ENCODE measurements at regions not wholly inside any gene's neighbourhood (a gene's known extent, or its start where the extent isn't known, plus 50 kb on each side); places are given as distances from the start of the nearest gene placed in this dataset.

DNA sequence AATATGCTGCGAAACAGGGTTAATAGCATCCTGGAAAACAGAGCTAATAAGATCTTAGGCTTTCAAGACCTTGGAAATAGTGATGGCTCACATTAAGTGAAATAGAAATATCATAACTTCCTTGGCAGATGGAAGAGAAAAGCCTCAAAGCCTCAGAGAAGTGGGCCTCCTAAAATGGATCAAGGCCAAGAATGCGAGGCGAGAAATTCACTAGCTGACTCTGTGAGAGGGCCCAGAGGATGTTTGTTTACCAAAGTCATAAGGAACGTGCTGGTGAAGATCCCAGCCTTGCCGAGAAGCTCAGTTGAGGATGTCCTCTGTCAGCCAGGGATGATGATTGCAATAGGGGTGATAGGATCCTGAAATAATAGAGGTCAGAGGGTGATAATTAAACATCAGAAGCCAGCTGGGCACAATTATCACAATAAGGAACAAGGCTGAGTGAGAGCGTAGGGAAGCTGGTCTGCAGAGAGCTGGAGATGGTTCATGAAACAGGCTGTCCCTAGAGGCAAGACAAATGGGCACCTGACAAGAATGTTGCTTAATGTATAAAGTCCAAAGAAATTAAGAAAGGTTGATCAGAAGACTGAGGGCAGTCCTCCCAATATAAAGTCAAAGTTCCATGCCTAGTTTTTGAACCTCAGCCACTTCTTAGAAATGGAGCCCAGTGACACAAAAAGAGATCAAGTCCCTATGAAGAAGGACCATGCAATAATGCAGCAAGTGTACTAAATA, 101.7 kb upstream of the COG2 start:
- Histone ChIP-seq H2BK12ac (ENCODE audit: low read length in 2 of 2) (no peak overlapping the region), H3K4me1 (ENCODE audit: control insufficient read depth, insufficient read depth, low read depth, low read length) (peaks cover 5% of the 10 kb centered on the region)

DNA sequence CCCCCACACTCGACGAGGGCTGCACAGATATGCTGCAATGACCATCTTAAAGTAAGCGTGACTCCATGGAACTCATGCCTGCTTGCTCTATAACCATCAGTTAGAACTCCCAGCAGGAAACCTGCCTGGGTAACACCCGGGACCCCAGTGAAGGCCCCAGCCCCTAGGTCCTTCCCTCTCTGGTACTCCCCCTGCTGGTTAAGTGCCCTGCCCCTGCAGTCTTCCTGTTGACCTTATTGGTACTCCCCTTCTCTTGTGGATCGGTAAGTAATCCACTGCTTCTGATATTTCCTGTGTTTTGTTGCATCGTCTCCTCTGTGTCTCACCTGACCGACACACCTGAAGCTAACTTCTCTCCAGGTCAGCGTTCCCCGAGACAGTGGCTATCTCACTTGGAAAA, 104.8 kb upstream of the COG2 start:
- Histone ChIP-seq H3K14ac (ENCODE audit: low read length in 2 of 2) (no peak overlapping the region), H3K4me3 (ENCODE audit: insufficient read depth in 1 of 2, low read depth in 1 of 2, low read length in 2 of 2) (no peak overlapping the region), H2BK120ac (ENCODE audit: low read depth, low read length) (no peak overlapping the region), H3K36me3 (ENCODE audit: control insufficient read depth in 1 of 2, insufficient read depth in 2 of 2, low read depth in 1 of 2, low read length in 2 of 2) (no peaks in the 10 kb centered on the region), H3K4me1 (ENCODE audit: control insufficient read depth, insufficient read depth, low read depth, low read length) (peaks cover 1% of the 10 kb centered on the region), H3K18ac (ENCODE audit: low read depth in 1 of 2, low read length in 2 of 2) (no peak overlapping the region), H3K27ac (ENCODE audit: low read length, poor library complexity, severe bottlenecking) (no peak overlapping the region), H3K4me2 (ENCODE audit: low read length, poor library complexity, severe bottlenecking) (no peak overlapping the region), H2AK5ac (ENCODE audit: low read length, severe bottlenecking) (no peak overlapping the region), H4K8ac (ENCODE audit: low read length) (no peak overlapping the region), H2BK5ac (ENCODE audit: low read depth, low read length, poor library complexity, severe bottlenecking) (no peak overlapping the region), H2BK15ac (ENCODE audit: low read depth, poor library complexity, severe bottlenecking) (no peak overlapping the region), H2BK12ac (ENCODE audit: low read length in 2 of 2) (no peak overlapping the region), H3K9ac (ENCODE audit: low read length) (no peak overlapping the region), H3K9me3 (ENCODE audit: control insufficient read depth, low read length) (peaks cover 44% of the 10 kb centered on the region), H4K91ac (ENCODE audit: low read length) (no peak overlapping the region), H3K79me1 (replicated peaks; ENCODE audit: low read length, poor library complexity, severe bottlenecking) (no peaks in the 10 kb centered on the region), H2AFZ (ENCODE audit: low read depth, low read length) (no peak overlapping the region), H3K27me3 (ENCODE audit: control insufficient read depth in 1 of 2, insufficient read depth in 1 of 2, low read length in 2 of 2) (peaks cover 6 to 13% of the 10 kb centered on the region in 2 experiments), H3K4ac (ENCODE audit: low read depth in 1 of 2, low read length in 2 of 2) (no peak overlapping the region), H3K23ac (ENCODE audit: low read length in 2 of 2) (no peak overlapping the region)
- 81% methylated on average over 9 of the region's 9 CpGs for WGBS
- DNase-seq = no peak

More for the DNA sequence above, 101.7 kb upstream of the COG2 start:
- no peak overlapping the region for H4K91ac ChIP-seq (ENCODE audit: low read length)
- no peak overlapping the region for H2BK5ac ChIP-seq (ENCODE audit: low read depth, low read length, poor library complexity, severe bottlenecking)
- no peak overlapping the region for H3K18ac ChIP-seq (ENCODE audit: low read depth in 1 of 2, low read length in 2 of 2)
- no peak overlapping the region for H2AFZ ChIP-seq (ENCODE audit: low read depth, low read length)
- no peak overlapping the region for H4K8ac ChIP-seq (ENCODE audit: low read length)
- H3K4me3 ChIP-seq (ENCODE audit: insufficient read depth in 1 of 2, low read depth in 1 of 2, low read length in 2 of 2) = no peak overlapping the region
- no peak overlapping the region for H3K23ac ChIP-seq (ENCODE audit: low read length in 2 of 2)
- peaks cover 10 to 18% of the 10 kb centered on the region in 2 experiments for H3K27me3 ChIP-seq (ENCODE audit: control insufficient read depth in 1 of 2, insufficient read depth in 1 of 2, low read length in 2 of 2)
- H3K79me1 ChIP-seq (replicated peaks; ENCODE audit: low read length, poor library complexity, severe bottlenecking) = no peaks in the 10 kb centered on the region
- no peak overlapping the region for H2BK120ac ChIP-seq (ENCODE audit: low read depth, low read length)
- H2BK15ac ChIP-seq (ENCODE audit: low read depth, poor library complexity, severe bottlenecking) = no peak overlapping the region
- no peak overlapping the region for H2AK5ac ChIP-seq (ENCODE audit: low read length, severe bottlenecking)
- no peak overlapping the region for H3K27ac ChIP-seq (ENCODE audit: low read length, poor library complexity, severe bottlenecking)
- peaks cover 24% of the 10 kb centered on the region for H3K9me3 ChIP-seq (ENCODE audit: control insufficient read depth, low read length)
- no peak overlapping the region for H3K4me2 ChIP-seq (ENCODE audit: low read length, poor library complexity, severe bottlenecking)
- no peak for DNase-seq
- no peaks in the 10 kb centered on the region for H3K36me3 ChIP-seq (ENCODE audit: control insufficient read depth in 1 of 2, insufficient read depth in 2 of 2, low read depth in 1 of 2, low read length in 2 of 2)
- 81% methylated on average over 6 of the region's 6 CpGs for WGBS
- H3K9ac ChIP-seq (ENCODE audit: low read length) = no peak overlapping the region
- H3K14ac ChIP-seq (ENCODE audit: low read length in 2 of 2) = no peak overlapping the region
- no peak overlapping the region for H3K4ac ChIP-seq (ENCODE audit: low read depth in 1 of 2, low read length in 2 of 2)

DNA sequence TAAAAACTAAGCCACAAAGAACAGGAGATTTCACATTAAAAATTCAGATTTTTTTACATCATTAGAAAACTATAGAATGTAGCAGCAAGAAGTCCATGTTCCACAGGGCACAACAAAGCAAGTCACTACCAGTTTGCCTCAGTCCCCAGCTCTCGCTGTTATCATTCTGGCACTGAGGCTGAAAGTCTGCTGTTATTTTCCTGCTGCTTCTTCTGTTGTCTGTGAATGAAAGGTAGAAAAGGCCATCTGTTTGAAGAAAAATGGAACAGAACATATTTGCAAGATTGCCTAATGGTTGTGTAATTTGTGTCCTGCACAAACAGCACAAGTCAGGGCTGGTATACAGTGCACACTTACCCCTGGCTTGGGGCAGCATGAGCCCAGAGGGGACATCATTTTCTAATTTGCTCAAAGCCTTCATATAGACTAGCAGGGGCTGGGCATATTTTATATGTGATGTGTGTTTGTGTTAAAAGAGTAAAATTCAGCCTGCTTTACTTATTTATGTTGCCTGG, 105.6 kb upstream of the COG2 start:
- Histone ChIP-seq H3K9ac (ENCODE audit: low read length) (no peak overlapping the region), H4K8ac (ENCODE audit: low read length) (no peak overlapping the region), H3K23ac (ENCODE audit: low read length in 2 of 2) (no peak overlapping the region), H2AK5ac (ENCODE audit: low read length, severe bottlenecking) (no peak overlapping the region), H3K18ac (ENCODE audit: low read depth in 1 of 2, low read length in 2 of 2) (no peak overlapping the region), H2BK15ac (ENCODE audit: low read depth, poor library complexity, severe bottlenecking) (no peak overlapping the region), H3K9me3 (ENCODE audit: control insufficient read depth, low read length) (peaks cover 46% of the 10 kb centered on the region), H4K91ac (ENCODE audit: low read length) (no peak overlapping the region), H2BK12ac (ENCODE audit: low read length in 2 of 2) (no peak overlapping the region), H3K4ac (ENCODE audit: low read depth in 1 of 2, low read length in 2 of 2) (no peak overlapping the region), H3K14ac (ENCODE audit: low read length in 2 of 2) (no peak overlapping the region), H3K27me3 (ENCODE audit: control insufficient read depth in 1 of 2, insufficient read depth in 1 of 2, low read length in 2 of 2) (peaks cover 6 to 13% of the 10 kb centered on the region in 2 experiments), H2AFZ (ENCODE audit: low read depth, low read length) (no peak overlapping the region), H3K27ac (ENCODE audit: low read length, poor library complexity, severe bottlenecking) (no peak overlapping the region), H3K36me3 (ENCODE audit: control insufficient read depth in 1 of 2, insufficient read depth in 2 of 2, low read depth in 1 of 2, low read length in 2 of 2) (no peaks in the 10 kb centered on the region), H3K4me3 (ENCODE audit: insufficient read depth in 1 of 2, low read depth in 1 of 2, low read length in 2 of 2) (no peak overlapping the region), H3K79me1 (replicated peaks; ENCODE audit: low read length, poor library complexity, severe bottlenecking) (no peaks in the 10 kb centered on the region), H2BK120ac (ENCODE audit: low read depth, low read length) (no peak overlapping the region), H3K4me2 (ENCODE audit: low read length, poor library complexity, severe bottlenecking) (no peak overlapping the region), H3K4me1 (ENCODE audit: control insufficient read depth, insufficient read depth, low read depth, low read length) (no peaks in the 10 kb centered on the region), H2BK5ac (ENCODE audit: low read depth, low read length, poor library complexity, severe bottlenecking) (no peak overlapping the region)
- DNase-seq = no peak
- 94% methylated on average over 1 of the region's 1 CpG for whole genome bisulfite sequencing

DNA sequence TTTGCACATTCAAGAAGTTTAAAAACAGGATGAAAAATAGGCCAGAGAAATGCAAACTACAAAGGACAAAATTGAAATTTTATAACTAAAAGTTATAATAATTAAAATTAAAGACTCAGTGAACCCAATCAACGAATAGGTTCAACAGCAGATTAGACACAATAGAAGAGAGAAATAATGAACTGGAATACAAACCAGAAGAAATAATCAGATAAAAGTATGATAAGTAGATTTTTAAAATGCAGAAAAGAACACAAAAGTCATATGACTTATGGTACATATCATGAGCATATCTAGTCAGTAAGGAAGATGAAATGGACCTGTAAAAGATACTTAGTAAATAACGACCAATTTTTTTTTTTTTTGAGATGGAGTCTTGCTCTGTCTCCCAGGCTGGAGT, 108.1 kb upstream of the COG2 start:
- WGBS = 57% methylated on average over 1 of the region's 2 CpGs
- Histone ChIP-seq H2BK5ac (ENCODE audit: low read depth, low read length, poor library complexity, severe bottlenecking) (no peak overlapping the region), H4K8ac (ENCODE audit: low read length) (no peak overlapping the region), H3K4me1 (ENCODE audit: control insufficient read depth, insufficient read depth, low read depth, low read length) (no peaks in the 10 kb centered on the region), H3K18ac (ENCODE audit: low read depth in 1 of 2, low read length in 2 of 2) (no peak overlapping the region), H2BK120ac (ENCODE audit: low read depth, low read length) (no peak overlapping the region), H3K79me1 (replicated peaks; ENCODE audit: low read length, poor library complexity, severe bottlenecking) (no peaks in the 10 kb centered on the region), H4K91ac (ENCODE audit: low read length) (no peak overlapping the region), H2BK15ac (ENCODE audit: low read depth, poor library complexity, severe bottlenecking) (no peak overlapping the region), H3K4me3 (ENCODE audit: insufficient read depth in 1 of 2, low read depth in 1 of 2, low read length in 2 of 2) (no peak overlapping the region), H3K14ac (ENCODE audit: low read length in 2 of 2) (no peak overlapping the region), H3K27ac (ENCODE audit: low read length, poor library complexity, severe bottlenecking) (no peak overlapping the region), H3K4me2 (ENCODE audit: low read length, poor library complexity, severe bottlenecking) (no peak overlapping the region), H3K9me3 (ENCODE audit: control insufficient read depth, low read length) (peaks cover 53% of the 10 kb centered on the region), H3K4ac (ENCODE audit: low read depth in 1 of 2, low read length in 2 of 2) (no peak overlapping the region), H2AFZ (ENCODE audit: low read depth, low read length) (no peak overlapping the region), H3K36me3 (ENCODE audit: control insufficient read depth in 1 of 2, insufficient read depth in 2 of 2, low read depth in 1 of 2, low read length in 2 of 2) (no peaks in the 10 kb centered on the region), H2AK5ac (ENCODE audit: low read length, severe bottlenecking) (no peak overlapping the region), H2BK12ac (ENCODE audit: low read length in 2 of 2) (no peak overlapping the region), H3K23ac (ENCODE audit: low read length in 2 of 2) (no peak overlapping the region), H3K27me3 (ENCODE audit: control insufficient read depth in 1 of 2, insufficient read depth in 1 of 2, low read length in 2 of 2) (peaks cover 4% of the 10 kb centered on the region in 2 experiments), H3K9ac (ENCODE audit: low read length) (no peak overlapping the region)
- DNase-seq = no peak
